Dermis blood vessel endothelial cell (primary cell): ENCODE measurements at regions not wholly inside any gene's neighbourhood (a gene's known extent, or its start where the extent isn't known, plus 50 kb on each side); places are given as distances from the start of the nearest gene placed in this dataset.

Experiments
- DNase-seq: peaks from one replicate; pipeline ENCODE4 v3.0.0; 2010

DNA sequence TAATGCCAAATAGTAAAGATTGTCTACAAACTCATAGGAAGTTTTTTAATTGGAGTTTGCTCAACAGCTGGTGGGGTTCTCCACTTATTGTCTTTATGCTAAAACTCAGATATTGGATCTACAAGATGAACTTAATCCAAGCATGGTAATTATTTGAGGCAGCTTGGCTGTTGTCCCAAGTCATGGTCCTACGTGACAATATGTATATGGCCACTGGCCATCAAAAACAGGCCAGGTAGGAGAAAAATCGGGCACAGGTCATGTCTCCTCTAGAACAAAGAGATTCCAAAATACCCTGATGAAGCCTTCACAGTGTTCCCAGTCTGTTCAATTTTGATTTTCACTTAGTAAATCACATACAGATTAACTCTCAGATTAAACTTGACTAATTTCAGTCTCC is 606.4 kb downstream of the TNS3 start:
- DNase-seq = no peak

DNA sequence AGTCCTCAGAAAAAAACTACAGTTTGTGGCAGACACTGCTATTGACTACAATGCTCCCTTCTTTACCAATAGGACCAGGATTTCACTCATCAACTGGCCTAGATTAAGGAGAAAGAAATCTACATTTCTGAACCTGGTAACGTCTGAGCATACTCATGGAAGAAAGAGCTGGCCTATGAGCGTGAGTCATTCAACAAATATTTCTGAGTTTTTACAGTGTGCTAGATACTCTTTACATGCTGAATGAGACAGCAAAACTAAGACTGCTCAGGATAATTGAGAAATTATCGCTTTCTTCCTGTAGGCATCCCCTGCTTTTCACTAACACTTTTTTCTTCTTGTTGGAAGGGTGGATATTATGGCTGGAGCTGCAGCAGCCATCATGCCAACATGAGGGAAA is 609.7 kb downstream of the TNS3 start:
- peak; percentile 20 for DNase-seq

DNA sequence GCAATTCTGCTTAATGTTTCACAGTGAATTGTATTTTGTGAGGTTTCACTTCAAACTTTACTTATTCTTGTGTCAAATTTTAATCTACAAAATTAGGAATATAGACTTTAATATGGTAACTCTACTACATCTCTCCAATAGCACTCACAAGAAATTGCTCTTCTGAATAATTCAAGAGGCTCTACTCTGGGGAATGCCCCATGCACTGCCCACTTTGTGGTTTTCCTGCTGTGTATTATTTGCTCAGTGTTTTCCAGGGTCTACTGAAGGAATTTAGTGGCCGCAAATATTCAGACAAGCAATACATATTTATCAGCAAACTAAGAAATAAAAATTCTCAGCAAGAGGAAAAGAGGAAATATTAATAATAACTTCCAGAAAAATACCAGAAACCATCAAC is 611.4 kb downstream of the TNS3 start:
- DNase-seq = no peak

DNA sequence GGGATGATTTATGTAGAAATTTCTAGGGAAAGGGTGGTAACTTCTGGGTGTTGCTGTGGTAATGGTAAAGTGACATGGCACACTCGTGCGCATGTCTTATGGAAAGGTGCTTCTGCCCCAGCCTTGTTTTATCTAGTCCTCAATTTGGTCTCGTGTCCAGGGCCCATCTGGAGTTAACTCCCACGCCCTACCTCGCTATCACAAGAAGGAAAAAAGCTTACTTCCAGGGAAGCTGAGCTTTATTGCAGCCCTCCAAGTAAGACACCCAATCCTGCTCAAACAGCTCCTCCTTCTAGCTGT is 611.8 kb downstream of the TNS3 start:
- no peak for DNase-seq

DNA sequence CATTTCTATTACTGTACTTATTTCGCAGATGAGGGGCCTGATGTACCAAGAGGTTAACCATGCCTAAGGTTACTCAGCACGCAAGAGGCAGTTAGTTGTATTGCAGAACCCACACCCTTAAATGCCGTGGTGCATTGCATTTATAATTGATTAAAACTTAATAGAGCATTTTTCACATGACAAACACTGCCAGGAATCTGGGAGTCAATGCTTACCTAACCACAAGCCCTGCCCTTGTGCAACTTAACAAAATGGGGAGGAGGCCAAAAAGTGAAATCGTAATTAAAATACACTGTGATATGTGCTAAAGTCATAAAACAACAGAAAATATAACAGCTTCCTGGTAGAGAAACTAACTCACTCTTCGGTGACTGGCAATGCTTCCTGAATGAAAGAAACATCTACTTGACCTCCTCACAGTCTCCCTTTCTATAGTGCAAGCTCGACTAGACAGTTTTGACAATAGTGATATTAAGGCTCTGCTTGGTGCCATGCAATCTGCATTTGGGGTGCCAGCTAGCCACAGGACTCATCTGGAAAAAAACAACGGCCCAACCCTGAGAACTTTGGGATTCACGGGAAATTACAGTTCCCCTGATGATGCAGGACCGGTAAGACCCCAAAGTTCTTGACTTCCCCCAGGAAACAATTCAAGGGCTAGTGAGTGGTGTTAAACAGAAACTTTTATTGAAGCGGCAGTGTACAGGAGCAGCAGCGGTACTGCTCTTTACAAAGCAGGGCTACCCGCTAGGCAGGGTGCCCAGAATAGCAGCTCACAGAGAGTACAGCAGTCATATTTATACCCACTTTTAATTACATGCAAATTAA is 612.4 kb downstream of the TNS3 start:
- no peak for DNase-seq

DNA sequence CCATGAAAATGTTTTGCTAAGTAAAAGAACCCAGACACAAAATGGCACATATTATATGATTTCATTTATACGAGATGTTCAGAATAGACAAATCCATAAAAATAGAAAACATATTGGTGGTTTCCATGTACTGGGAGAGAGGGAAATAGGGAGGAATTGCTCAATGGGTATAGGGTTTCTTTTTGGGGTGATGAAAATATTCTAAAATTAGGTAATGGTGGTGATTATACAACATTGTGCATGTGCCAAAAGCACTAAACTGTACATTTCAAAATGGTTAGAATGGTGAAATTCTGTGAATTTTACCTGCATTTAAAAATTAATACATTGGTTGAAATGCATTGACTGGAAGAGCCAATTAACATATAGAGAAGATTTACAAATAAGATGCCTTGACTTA is 613.9 kb downstream of the TNS3 start:
- DNase-seq = no peak

DNA sequence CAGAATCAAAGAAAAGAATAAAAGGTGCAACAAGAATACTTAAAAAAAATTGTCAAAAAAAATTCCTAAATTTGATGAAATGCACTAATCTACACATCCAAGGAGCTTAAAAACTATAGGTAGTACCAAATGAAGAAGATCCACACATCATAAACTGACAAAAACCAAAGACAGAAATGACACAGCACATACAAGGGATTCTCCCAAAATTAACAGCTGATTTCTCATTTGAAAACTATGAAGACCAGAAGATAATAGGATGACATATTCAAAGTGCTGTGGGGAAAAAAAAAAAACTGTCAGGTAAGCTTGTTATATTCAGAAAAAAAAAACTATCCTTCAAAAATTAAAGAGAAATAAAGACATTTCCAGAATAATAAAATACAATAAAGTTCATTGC is 618.2 kb downstream of the TNS3 start:
- no peak for DNase-seq

DNA sequence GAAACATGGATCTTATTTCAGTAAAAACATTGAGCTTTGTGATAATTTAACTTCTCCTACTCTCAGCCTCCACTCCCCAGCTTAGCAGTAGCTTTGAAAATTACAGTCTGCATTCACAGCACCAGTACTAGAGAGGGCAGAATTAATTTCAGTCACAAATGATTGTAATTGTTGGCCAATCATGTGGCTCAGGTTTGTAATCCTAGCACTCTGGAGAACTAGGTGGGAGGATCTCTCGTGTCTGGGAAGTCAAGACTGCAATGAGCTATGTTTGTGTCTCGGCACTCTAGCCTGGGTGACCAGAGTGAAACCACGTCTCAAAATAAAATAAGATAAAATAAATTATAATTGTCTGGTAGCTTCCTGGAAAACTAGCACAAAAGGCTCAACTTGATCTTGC is 620.9 kb downstream of the TNS3 start:
- DNase-seq = no peak

DNA sequence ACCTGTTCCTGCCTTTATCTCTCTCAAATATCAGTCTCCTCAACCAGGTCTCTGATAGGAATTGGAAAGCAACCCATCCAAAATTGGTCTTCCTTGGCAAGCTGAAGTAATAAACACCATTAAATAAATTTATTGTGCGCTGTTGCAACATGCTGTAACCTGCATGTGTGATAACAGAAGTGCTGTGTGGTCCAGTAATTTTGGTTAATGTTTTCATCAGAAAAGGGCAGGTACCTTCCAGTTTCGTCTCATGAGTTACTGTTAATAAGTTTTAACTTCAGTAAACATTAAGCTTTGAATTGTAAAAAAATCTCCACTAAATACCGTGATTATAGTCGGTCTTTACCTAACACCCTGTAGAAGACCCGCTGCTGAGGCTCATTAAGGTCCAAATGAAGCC is 624.7 kb downstream of the TNS3 start:
- DNase-seq = no peak

DNA sequence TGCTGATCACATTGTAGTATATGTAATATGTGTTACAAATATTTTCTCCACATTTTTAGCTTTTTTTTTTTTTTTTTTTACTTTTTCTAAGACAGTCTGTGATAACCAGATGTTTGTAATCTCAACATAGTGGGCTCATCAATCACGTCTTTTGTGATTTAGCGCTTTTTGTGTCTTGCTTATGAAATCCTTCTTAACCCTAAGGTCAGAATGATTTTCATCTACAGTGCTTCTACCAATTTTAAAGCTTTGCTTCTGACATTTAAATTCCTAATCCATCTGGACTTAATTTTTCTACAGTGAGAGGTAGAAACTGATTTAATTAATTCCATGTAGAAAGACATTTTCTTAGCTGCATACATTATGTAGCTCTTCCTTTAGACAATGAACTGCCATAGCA is 626.4 kb downstream of the TNS3 start:
- DNase-seq = no peak

DNA sequence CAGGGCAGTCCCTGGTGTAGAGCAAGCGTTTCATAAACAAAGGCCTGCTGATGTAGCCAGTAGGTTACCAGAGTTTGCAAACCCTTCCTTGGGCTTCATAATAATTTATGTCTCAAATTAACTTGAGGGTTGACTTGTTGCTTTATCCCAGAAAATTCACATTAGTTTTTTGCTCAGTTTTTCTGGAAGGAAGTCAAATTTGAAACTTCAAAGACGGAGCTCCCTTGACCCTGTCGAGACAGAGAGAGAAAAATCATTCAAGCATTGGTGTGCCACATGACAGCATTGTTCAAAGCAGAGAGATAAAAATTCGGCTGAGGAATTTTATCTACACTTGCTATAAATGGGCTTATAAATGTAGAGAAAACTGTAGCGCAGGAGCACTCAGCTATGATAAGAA is 627.7 kb downstream of the TNS3 start:
- no peak for DNase-seq

DNA sequence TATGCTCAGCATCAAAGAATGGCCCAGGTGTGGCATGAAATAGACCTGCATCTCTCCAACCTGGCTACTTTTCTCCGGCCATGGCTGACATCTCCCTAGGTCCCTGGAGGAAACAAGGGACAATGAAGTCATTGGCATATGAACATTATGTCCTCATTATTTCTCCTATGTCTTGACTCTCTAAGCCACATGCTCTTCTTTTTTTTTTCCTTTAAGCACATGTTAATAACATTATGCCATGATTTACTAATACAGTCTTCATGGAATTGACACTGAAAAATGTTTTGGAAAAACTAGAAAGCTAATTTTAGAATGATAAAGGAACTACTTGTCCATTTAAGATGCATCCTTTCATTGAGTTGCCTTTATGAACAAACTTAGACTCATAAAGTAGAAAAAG is 628.9 kb downstream of the TNS3 start:
- DNase-seq = no peak

DNA sequence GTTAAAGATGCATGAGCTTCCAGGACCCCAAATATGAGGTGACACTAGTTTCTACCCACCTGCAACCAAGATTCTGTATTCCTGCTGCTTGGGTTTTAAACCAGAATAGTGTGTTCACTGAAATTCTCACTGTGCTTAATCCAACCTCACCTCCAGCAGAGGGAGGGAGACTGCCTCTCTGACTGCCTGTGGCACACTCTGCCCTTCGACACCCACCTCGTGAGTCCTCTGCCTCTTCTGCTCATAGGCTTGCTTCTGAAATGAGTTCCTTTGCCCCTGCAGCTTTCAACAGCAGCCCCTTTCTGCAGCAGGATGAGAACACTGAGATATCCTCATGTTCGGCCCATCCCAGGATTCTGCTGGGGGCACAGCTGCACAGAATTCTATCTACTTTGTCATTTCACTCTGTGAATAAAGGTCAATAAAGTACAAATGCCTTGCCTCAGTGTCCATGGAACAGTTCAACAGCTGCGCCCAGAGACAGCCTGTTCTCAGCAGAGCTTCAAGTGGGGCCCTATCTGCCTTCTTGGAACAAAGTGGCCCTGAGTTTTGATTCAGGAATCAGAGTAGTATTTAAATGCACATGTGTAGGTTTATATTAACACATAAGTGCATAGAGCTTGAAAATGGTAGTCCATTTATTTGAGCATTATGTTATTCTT is 632.5 kb downstream of the TNS3 start:
- no peak for DNase-seq

DNA sequence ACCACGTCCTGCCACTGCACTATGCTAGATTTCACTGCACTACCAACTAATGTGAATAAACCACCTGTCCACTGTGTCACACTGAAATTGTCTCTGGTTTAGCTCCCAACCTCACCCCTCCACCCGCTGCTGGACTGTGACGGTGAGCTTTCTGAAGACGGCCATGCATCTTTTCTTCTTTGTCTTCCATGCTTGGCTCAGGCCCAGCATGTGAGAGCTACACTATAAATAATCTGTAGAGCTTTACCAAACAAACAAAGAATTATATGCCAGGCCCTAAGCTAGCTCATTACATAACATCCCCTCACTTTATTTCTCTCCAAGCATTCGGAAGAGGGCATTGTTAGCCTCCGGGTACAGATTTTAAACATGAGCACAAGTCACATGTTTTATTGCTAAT is 633.2 kb downstream of the TNS3 start:
- no peak for DNase-seq

DNA sequence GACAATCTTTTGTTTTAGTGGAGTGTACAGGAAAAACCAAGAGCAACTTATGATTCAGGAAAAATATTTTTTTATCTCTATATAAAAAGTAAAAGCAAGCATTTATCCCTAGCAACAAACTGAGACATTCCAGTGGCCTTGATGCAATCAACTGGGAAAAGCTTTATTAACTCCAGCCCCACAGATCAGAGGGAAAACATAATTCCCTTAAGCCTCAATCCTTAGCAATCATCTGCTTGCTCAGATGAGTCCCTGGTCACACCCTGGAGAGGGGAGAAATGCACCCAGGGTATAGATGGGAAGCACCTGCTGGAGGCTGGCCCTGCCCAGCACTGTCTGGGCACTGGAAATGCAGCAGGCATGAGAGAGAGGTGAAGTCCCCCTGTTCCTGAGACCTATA is 636.6 kb downstream of the TNS3 start:
- DNase-seq = no peak

DNA sequence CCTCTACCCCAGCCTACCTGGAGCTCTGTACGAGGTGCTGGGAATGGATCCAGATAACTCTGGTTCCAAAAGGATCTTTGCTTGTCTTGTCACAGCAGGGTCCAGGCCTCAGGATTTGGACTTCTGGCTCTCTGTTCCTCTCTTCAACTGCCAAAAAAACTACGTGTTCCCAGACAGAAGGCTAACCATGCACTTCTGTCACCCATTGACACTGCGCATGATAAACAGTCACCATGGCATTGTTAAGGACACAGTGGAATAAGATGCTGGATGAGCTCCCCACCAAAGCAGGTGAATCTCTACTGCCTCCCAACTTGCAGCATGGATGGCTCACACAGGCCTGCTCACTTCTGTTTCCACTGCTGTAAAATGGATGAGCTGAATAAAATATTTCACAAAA is 637.9 kb downstream of the TNS3 start:
- DNase-seq = no peak

DNA sequence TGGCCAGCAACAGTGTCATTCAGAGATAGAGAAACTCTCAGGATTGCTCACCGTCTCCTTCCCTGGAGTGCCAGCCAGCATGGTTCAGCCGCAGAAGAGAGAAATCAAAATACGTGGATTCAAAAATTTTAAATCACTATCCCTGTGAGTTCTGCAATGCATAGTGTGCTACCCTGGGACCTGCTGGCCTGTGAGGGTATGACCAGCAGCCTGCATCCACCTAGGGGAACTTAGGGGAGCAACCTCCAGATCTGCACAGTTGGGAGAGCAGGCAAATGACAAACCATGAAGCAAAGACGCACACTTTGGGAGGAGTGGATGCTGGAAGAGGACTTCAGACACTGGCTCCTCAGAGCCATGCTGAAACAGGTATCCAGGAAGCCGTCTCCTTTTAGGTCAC is 639.3 kb downstream of the TNS3 start:
- DNase-seq = no peak

DNA sequence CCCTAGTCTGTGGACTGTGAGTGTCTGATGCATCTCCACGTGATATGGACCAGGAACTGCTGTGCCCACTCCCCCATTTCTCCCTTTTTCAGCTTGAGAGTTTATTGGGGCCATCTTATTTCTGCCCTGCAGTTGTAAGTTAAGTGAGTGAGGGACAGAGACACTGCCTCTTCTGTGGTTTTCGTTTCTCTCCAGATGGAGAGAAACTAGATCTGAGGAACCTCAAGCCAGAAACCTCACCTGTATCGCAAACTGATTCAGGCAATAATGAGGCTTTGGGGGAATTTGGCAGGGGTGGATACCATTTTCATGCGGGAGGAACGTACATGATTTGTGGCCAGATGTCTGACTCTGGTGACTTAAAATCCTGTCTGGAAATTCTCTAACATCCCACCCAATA is 641.7 kb downstream of the TNS3 start:
- no peak for DNase-seq

DNA sequence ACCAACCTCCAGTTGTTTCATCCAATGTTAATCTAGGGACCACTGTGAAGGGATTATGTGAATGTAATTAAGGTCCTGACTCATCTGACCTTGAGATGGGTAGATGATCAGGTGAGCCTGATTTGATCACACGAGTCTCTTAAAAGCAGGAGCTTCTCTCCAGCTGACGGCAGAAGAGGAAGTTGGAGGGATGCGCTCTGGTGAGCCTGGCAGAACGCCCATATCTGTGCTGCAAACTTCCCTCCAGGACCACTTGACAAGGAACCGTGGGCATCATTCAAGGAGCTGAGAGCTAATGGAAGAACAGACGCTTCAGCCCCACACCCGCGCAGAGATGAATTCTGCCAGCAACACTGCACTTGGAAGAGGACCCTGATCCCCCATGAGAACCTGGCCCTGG is 642.4 kb downstream of the TNS3 start:
- DNase-seq = no peak

DNA sequence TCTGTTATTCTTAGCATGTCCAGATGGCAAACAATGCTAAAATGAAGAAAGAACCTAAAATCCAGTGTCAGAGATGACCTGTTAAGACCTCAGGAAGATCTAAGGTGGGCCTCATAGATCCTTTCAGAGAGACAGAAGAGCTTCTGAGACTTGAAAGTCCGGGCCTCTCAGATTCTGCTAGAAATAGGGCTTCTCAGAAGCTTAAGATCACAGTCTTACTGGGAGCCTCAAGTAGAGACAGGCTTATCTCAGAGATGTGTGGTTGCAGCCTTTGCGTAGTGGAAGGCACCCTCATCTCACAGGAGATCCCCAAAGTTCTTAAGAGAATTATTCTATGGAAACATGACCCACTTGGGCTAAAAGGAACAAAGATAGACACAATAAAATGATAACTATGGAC is 642.8 kb downstream of the TNS3 start:
- DNase-seq = no peak

DNA sequence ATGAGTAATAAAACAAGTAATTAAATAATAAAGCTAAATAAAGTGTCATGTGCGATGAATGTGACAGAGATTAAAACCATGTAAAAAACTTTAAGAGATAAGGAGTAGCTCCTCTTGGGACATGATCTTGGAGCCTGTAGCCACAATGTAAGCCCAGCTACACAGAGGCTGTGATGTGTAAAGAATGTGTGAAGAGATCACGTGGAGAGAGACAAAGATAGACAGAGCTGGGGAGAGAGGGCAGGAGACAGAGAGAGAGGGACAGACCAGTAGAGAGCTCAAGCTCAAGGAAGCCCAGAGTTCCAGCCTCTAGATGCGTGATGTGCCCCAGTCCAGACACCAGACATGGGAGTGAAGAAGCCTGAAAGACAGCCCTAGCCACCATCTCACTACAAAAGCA is 644.1 kb downstream of the TNS3 start:
- no peak for DNase-seq

DNA sequence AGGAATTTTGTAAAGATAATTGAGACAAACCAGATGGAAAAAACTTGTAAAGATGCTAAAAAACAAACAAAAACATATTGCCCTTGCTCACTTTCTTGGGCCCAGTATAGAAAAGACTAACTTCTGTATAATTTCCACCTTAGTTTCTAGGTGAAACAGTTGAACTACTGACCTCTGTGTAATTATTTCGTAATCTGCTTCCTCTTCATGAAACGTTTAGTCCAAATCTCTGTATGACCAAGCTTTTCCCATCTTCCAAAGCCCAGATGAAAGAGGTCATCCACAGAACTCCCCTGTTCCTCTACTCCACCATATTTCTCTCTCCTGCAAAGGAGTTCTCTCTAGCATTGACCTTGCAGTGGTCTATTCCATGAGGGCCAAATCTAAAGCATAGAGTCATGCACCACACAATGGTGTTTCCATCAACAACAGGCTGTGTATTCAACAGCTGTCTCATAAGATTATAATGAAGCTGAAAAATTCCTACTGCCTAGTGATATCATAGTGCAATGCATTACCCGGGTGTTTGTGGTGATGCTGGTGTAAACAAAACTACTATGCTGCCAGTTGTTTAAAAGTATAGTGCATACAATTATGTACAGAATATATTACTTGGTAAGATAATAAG is 647.6 kb downstream of the TNS3 start:
- peak; percentile 10 for DNase-seq

DNA sequence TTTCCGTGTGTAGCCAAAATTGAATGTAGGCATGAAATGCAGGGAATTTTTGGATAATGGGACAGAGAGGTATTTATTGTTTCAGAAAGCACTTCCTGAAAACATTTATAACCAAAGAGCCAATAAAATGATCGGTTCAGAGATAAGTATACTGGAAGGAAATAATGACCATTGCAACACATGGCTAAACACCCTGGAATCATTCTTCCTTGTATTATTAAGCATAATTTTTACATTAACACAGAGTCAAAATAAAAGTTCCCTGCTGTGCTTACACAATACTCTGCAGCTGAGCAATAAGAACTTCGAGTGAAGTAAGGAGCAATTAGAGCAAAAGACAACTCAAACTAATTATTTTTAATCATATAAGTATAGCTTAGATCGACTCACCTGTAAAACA is 648.3 kb downstream of the TNS3 start:
- DNase-seq = peak; percentile 36

DNA sequence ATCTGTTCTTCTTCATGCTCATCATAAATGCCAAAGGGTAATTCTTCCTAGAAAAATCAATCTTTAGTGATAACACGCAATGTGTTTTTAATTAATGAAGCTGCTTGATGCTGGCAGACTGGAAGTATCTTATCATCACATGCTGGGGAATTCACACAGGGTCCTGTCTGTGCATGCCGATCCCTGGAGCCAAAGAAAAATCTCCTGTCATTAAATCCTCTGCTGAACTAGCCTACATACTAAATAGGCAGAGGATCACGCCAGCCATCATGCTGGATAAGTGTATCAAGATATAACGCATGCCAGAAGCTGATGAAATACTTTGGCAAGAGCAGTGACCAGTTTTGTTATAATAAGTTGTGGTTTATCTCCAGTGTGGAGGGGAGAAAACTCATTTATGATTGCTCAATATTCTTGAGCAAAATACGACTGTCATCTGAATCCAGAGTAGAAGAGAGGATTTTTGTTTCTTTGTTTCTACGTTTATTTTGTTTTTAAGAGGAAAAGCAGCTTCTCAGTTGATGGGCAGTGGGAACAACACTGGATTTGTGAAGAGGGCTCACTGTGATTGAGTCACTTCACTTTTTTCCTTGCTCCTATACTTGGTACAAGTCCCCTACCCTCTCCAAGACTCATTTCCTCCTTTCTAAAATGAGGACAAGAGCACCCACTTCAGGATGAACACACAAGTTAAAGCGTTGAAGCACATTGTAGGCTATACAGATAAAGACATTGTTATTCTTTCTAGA is 649.1 kb downstream of the TNS3 start:
- peak; percentile 39 for DNase-seq
